K562 (cell line): ENCODE measurements at regions not wholly inside any gene's neighbourhood (a gene's known extent, or its start where the extent isn't known, plus 50 kb on each side); places are given as distances from the start of the nearest gene placed in this dataset.
A peak's percentile ranks its signal among the peaks of the same experiment; 100 is the strongest.

Experiments
- ATAC-seq: fragments of 200-7000 bp; cut with Tn5 transposase; 3 replicates; pipeline ENCODE4 v1.9.1; 2020; ENCODE audit warnings: moderate library complexity
- BruUV-seq: library from RNA; stranded (reverse); fragments of 400-500 nt; replicated peaks from 2 replicates; lab custom pipeline; 2021; lab: Mats Ljungman, UMichigan
- CTCF ChIA-PET: fragments of 300-600 bp; formaldehyde crosslinking; extraction: SDS; loops from one replicate; lab custom pipeline; 2021; ENCODE audit warnings: low intra/inter-chr PET ratio; lab: Yijun Ruan, JAX
- POLR2A ChIA-PET: fragments of 300-600, 350-650 bp; sonication (Branson Sonifier 250); formaldehyde crosslinking; extraction: SDS; loops from one replicate; lab custom pipeline; 2021; ENCODE audit warnings: antibody characterized with exemption, inconsistent platforms; lab: Yijun Ruan, JAX
- DNase-seq, 4 experiments: peaks; one replicate each; pipeline versions ENCODE4 v3.0.0 to v3.0.0-alpha.2; 2011 to 2018; ENCODE audit warnings: low spot score in 3 of 4, mixed read lengths in 3 of 4; ENCODE audit errors: extremely low read depth in 1 of 4
- FAIRE-seq: peaks from 2 replicates; lab custom pipeline; 2011; peaks lifted over from hg19 to GRCh38; lab: Jason Lieb, UNC
- H2AFZ ChIP-seq: 2 replicates; pipeline ENCODE4 v1.6.0; 2011; ENCODE audit warnings: low read depth, low read length, control low read depth, inconsistent platforms
- H3K27ac ChIP-seq: fragments of 200-600 bp; 3 replicates; pipeline ENCODE4 v1.8.0; 2011; ENCODE audit warnings: low read depth, mild to moderate bottlenecking, control low read depth, inconsistent platforms, low read length, moderate library complexity, mixed read lengths; ENCODE audit errors: extremely low read depth
- H3K27me3 ChIP-seq, 2 experiments: fragments of 300-600 bp in 1 of 2; 2 replicates in 1 of 2; 3 replicates in 1 of 2; pipeline versions ENCODE4 v1.6.0 to v1.8.0; 2011; ENCODE audit warnings: inconsistent platforms in 2 of 2, low read length in 2 of 2, mild to moderate bottlenecking in 1 of 2, mixed read lengths in 1 of 2, moderate library complexity in 1 of 2; ENCODE audit not compliant: control insufficient read depth in 2 of 2, insufficient read depth in 2 of 2
- H3K36me3 ChIP-seq: fragments of 300-600 bp; 3 replicates; pipeline ENCODE4 v1.8.0; 2011; ENCODE audit warnings: mild to moderate bottlenecking, low read length, inconsistent platforms; ENCODE audit not compliant: control insufficient read depth, insufficient read depth
- H3K4me1 ChIP-seq, 2 experiments: fragments of 200-600 bp in 1 of 2; replicated peaks in 1 of 2; 2 replicates in 1 of 2; 3 replicates in 1 of 2; pipeline versions ENCODE4 v1.5.1 to v1.8.0; 2011; ENCODE audit warnings: inconsistent platforms in 2 of 2, low read length in 2 of 2, mild to moderate bottlenecking in 1 of 2, mixed read lengths in 1 of 2, moderate library complexity in 1 of 2; ENCODE audit not compliant: control insufficient read depth in 2 of 2, insufficient read depth in 2 of 2
- H3K4me2 ChIP-seq: 2 replicates; pipeline ENCODE4 v1.6.1; 2011; ENCODE audit warnings: low read length, control low read depth, inconsistent platforms, mixed read lengths; ENCODE audit not compliant: insufficient read depth
- H3K4me3 ChIP-seq: fragments of 200-600 bp; sonication (generic), shearing (Covaris generic); 2 replicates; pipeline ENCODE4 v1.5.1; 2016; ENCODE audit warnings: control low read depth, inconsistent platforms
- H3K79me2 ChIP-seq: fragments of 200-600 bp; 3 replicates; pipeline ENCODE4 v1.8.0; 2011; ENCODE audit warnings: low read length, inconsistent platforms; ENCODE audit not compliant: control insufficient read depth, insufficient read depth
- H3K9ac ChIP-seq, 2 experiments: 2 replicates each; pipeline versions ENCODE4 v1.6.0 to v1.6.1; 2011; ENCODE audit warnings: low read depth in 2 of 2, low read length in 2 of 2, control low read depth in 1 of 2, inconsistent platforms in 1 of 2, mild to moderate bottlenecking in 1 of 2, mixed read lengths in 1 of 2; ENCODE audit not compliant: insufficient read depth in 1 of 2
- H3K9me1 ChIP-seq: one replicate; pipeline ENCODE4 v1.6.0; 2011; ENCODE audit warnings: inconsistent platforms, mild to moderate bottlenecking, low read length, moderate library complexity; ENCODE audit not compliant: control insufficient read depth, insufficient read depth
- H3K9me3 ChIP-seq: replicated peaks from 2 replicates; pipeline ENCODE4 v1.5.1; 2011; ENCODE audit warnings: low read depth, low read length, inconsistent platforms; ENCODE audit not compliant: control insufficient read depth, insufficient read depth
- H4K20me1 ChIP-seq: replicated peaks from 2 replicates; pipeline ENCODE4 v1.6.1; 2011; ENCODE audit warnings: low read length, inconsistent platforms, mixed read lengths; ENCODE audit not compliant: control insufficient read depth, insufficient read depth
- HNRNPLL ChIP-seq: fragments of 200-400 bp; formaldehyde crosslinking; IDR thresholded peaks from 2 replicates; pipeline ENCODE4 v1.6.1; 2017; ENCODE audit warnings: low read length, low read depth, mild to moderate bottlenecking; ENCODE audit not compliant: poor library complexity, severe bottlenecking
- MAZ ChIP-seq, 2 experiments: fragments of 450-650 bp in 1 of 2; sonication (generic) in 1 of 2; formaldehyde crosslinking; IDR thresholded peaks in 1 of 2; conservative IDR thresholded peaks in 1 of 2; 2 replicates each; pipeline versions ENCODE4 v1.4.0 to v1.5.0; 2020; ENCODE audit warnings: mild to moderate bottlenecking in 1 of 2, missing genetic modification reagents in 1 of 2
- MEIS2 ChIP-seq: fragments of 450-650 bp; IDR thresholded peaks from 2 replicates; pipeline ENCODE4 v1.6.1; 2014; ENCODE audit warnings: mild to moderate bottlenecking; ENCODE audit not compliant: partially characterized antibody
- MYBL2 ChIP-seq, 2 experiments: fragments of 450-650 bp in 1 of 2; sonication (generic) in 1 of 2; formaldehyde crosslinking in 1 of 2; IDR thresholded peaks; 2 replicates each; pipeline versions ENCODE4 v1.6.1 to v1.8.1; 2017 to 2022; ENCODE audit warnings: borderline replicate concordance in 1 of 2, inconsistent platforms in 1 of 2, low read depth in 1 of 2, mild to moderate bottlenecking in 1 of 2, missing genetic modification reagents in 1 of 2, moderate library complexity in 1 of 2
- RAD21 ChIP-seq, 2 experiments: fragments of 250-450 bp in 1 of 2; fragments of 450-650 bp in 1 of 2; sonication (Bioruptor Pico) in 1 of 2; formaldehyde crosslinking in 1 of 2; IDR thresholded peaks in 1 of 2; conservative IDR thresholded peaks in 1 of 2; 2 replicates each; pipeline versions ENCODE4 v1.4.0 to v1.8.0; 2020 to 2022; ENCODE audit warnings: mild to moderate bottlenecking in 2 of 2, moderate library complexity in 1 of 2
- RNF2 ChIP-seq: sonication (generic); IDR thresholded peaks from 2 replicates; pipeline ENCODE4 v1.6.1; 2016
- ZNF282 ChIP-seq: sonication (generic); formaldehyde crosslinking; IDR thresholded peaks from 2 replicates; pipeline ENCODE4 v1.8.1; 2023; ENCODE audit warnings: missing genetic modification reagents
- WGBS: fragments of 100-300 bp; shearing (Covaris generic); methylation state at CpG from one replicate; pipeline ENCODE4 v1.1.6; 2016; ENCODE audit warnings: low coverage, mixed read lengths; ENCODE audit not compliant: insufficient coverage; ENCODE audit errors: missing lambda C conversion rate; 5-methylcytosine and 5-hydroxymethylcytosine counted together
- in situ Hi-C: fragments of 300-500 bp; cut with MboI; formaldehyde crosslinking; loops from 4 replicates; pipeline ENCODE4 v1.15.0; 2018; ENCODE audit warnings: inconsistent platforms, mixed read lengths
- intact Hi-C: fragments of 100-400 bp; cut with micrococcal nuclease; formaldehyde crosslinking; loops from 2 replicates; pipeline ENCODE4 v1.14.2; 2022
- TF ChIP-seq, protein P1 (sequence below), 3 experiments: IDR thresholded peaks in 2 of 3; conservative IDR thresholded peaks in 1 of 3; 2 replicates each; pipeline ENCODE4 v1.5.1; 2011 to 2012; ENCODE audit warnings: low read length in 3 of 3, mild to moderate bottlenecking in 3 of 3, control low read depth in 2 of 3, improper control_type of control experiment in 1 of 3, inconsistent platforms in 1 of 3, low read depth in 1 of 3, mixed read lengths in 1 of 3, moderate library complexity in 1 of 3; ENCODE audit not compliant: insufficient read depth in 2 of 3
- TF ChIP-seq, protein P2 (sequence below): sonication (generic); formaldehyde crosslinking; IDR thresholded peaks from 2 replicates; pipeline ENCODE4 v1.8.1; 2023; ENCODE audit warnings: missing genetic modification reagents, mild to moderate bottlenecking, borderline replicate concordance
- TF ChIP-seq, protein P3 (sequence below): fragments of 450-650 bp; IDR thresholded peaks from 2 replicates; pipeline ENCODE4 v1.6.1; 2016; ENCODE audit warnings: mild to moderate bottlenecking

DNA sequence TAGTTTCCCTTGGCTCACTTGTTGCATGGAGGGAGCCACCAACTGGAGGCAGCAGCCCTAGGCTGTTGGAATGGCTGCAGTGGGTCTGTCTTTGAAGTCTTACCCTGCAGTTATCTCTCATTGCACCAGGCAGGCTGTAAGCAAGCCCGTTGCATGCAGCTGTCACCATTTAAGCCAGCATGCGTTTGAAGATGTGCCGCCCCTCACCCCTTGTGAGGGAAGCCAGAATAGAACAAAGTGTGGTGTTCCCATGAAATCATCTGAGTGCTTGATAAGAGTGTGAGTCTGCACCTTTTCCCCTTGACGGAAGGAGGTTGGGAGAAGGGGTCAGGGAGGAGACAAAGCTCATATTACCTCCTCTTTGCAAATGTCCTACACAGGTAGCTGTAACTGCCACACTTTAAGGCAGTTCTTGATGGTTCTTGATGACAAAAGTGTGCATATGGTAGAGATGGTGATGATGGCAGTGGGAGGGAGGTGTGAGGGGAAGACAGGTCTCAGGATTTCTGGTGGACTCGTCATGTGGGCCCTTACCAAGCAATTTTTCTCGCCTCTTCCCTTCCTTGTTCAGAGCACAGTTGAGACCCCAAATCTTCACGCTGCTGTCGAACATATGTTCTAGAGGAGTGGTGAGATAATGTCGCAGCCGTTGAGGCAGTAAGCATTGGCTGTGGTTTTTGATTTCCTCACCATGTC is 191.4 kb upstream of the LEF1 start:
- ATAC-seq = peak; percentile 87
- in situ Hi-C loops = no loop called here
- DNase-seq = peak; percentile 33 to 95 (median 65)
- Histone ChIP-seq H3K9ac (peak overlapping the region in 1 of 2 experiments; percentile 51; a peak in 3 of 4 replicates), H3K9me3 (no peaks in the 10 kb centered on the region), H2AFZ (peak overlapping the region; percentile 90), H3K4me3 (no peak overlapping the region), H3K36me3 (no peaks in the 10 kb centered on the region), H3K79me2 (no peaks in the 10 kb centered on the region), H3K27ac (peak overlapping the region; percentile 86), H3K4me2 (peak overlapping the region; percentile 76), H4K20me1 (no peaks in the 10 kb centered on the region), H3K9me1 (no peaks in the 10 kb centered on the region), H3K27me3 (no peaks in the 10 kb centered on the region), H3K4me1 (peaks cover 17 to 43% of the 10 kb centered on the region in 2 experiments)
- peak; percentile 95 for FAIRE-seq
- under 1% methylated on average over 10 of the region's 10 CpGs for WGBS
- ChIA-PET POLR2A (interaction anchor here (0.6 to 2.2 kb wide), 7 partner anchors 9 to 260 kb away, joined by 3 to 10 read pairs (median 4); no protein-coding TSS in a partner anchor), CTCF (no interaction called here)
- intact Hi-C loops = loop anchor here (5.0 kb wide), 1 partner anchor 193 kb away; the partner anchor contains the start of gene LEF1
- BruUV-seq = no TSS peak
- TF ChIP-seq MEIS2 (peak; percentile 53), ZNF282 (CRISPR knock-in tag) (no peak), MYBL2 (IDR thresholded peaks at IDR 0.05; ENCODE audit: low read depth) (no peak), MYBL2 (CRISPR knock-in tag; IDR thresholded peaks at IDR 0.05; ENCODE audit: borderline replicate concordance) (no peak), RNF2 (peak; percentile 82; the same call in 1 of the 2 replicates), HNRNPLL (peak; percentile 24), MAZ (CRISPR knock-in tag; conservative IDR thresholded peaks at IDR 0.05 in 1 of 2, IDR thresholded peaks at IDR 0.05 in 1 of 2) (peak in 1 of 2 experiments; percentile 51; a peak in 1 of 4 replicates), RAD21 (CRISPR knock-in tag; conservative IDR thresholded peaks at IDR 0.05 in 1 of 2, IDR thresholded peaks at IDR 0.05 in 1 of 2) (peak in 1 of 2 experiments; percentile 15; a peak in 1 of 4 replicates)
- TF ChIP-seq, protein P1, sequence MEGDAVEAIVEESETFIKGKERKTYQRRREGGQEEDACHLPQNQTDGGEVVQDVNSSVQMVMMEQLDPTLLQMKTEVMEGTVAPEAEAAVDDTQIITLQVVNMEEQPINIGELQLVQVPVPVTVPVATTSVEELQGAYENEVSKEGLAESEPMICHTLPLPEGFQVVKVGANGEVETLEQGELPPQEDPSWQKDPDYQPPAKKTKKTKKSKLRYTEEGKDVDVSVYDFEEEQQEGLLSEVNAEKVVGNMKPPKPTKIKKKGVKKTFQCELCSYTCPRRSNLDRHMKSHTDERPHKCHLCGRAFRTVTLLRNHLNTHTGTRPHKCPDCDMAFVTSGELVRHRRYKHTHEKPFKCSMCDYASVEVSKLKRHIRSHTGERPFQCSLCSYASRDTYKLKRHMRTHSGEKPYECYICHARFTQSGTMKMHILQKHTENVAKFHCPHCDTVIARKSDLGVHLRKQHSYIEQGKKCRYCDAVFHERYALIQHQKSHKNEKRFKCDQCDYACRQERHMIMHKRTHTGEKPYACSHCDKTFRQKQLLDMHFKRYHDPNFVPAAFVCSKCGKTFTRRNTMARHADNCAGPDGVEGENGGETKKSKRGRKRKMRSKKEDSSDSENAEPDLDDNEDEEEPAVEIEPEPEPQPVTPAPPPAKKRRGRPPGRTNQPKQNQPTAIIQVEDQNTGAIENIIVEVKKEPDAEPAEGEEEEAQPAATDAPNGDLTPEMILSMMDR (IDR thresholded peaks at IDR 0.05 in 2 of 3, conservative IDR thresholded peaks at IDR 0.05 in 1 of 3; ENCODE audit: insufficient read depth in 2 of 3, low read depth in 1 of 3, low read length in 3 of 3) = peak in 2 of 3 experiments; percentile 14 to 16; a peak in 1 of 6 replicates
- TF ChIP-seq, protein P2, sequence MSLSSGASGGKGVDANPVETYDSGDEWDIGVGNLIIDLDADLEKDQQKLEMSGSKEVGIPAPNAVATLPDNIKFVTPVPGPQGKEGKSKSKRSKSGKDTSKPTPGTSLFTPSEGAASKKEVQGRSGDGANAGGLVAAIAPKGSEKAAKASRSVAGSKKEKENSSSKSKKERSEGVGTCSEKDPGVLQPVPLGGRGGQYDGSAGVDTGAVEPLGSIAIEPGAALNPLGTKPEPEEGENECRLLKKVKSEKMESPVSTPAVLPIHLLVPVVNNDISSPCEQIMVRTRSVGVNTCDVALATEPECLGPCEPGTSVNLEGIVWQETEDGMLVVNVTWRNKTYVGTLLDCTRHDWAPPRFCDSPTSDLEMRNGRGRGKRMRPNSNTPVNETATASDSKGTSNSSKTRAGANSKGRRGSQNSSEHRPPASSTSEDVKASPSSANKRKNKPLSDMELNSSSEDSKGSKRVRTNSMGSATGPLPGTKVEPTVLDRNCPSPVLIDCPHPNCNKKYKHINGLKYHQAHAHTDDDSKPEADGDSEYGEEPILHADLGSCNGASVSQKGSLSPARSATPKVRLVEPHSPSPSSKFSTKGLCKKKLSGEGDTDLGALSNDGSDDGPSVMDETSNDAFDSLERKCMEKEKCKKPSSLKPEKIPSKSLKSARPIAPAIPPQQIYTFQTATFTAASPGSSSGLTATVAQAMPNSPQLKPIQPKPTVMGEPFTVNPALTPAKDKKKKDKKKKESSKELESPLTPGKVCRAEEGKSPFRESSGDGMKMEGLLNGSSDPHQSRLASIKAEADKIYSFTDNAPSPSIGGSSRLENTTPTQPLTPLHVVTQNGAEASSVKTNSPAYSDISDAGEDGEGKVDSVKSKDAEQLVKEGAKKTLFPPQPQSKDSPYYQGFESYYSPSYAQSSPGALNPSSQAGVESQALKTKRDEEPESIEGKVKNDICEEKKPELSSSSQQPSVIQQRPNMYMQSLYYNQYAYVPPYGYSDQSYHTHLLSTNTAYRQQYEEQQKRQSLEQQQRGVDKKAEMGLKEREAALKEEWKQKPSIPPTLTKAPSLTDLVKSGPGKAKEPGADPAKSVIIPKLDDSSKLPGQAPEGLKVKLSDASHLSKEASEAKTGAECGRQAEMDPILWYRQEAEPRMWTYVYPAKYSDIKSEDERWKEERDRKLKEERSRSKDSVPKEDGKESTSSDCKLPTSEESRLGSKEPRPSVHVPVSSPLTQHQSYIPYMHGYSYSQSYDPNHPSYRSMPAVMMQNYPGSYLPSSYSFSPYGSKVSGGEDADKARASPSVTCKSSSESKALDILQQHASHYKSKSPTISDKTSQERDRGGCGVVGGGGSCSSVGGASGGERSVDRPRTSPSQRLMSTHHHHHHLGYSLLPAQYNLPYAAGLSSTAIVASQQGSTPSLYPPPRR (CRISPR knock-in tag) = 0 out of 2 replicates have a peak, but pooled peaks have one; percentile 70
- TF ChIP-seq, protein P3, sequence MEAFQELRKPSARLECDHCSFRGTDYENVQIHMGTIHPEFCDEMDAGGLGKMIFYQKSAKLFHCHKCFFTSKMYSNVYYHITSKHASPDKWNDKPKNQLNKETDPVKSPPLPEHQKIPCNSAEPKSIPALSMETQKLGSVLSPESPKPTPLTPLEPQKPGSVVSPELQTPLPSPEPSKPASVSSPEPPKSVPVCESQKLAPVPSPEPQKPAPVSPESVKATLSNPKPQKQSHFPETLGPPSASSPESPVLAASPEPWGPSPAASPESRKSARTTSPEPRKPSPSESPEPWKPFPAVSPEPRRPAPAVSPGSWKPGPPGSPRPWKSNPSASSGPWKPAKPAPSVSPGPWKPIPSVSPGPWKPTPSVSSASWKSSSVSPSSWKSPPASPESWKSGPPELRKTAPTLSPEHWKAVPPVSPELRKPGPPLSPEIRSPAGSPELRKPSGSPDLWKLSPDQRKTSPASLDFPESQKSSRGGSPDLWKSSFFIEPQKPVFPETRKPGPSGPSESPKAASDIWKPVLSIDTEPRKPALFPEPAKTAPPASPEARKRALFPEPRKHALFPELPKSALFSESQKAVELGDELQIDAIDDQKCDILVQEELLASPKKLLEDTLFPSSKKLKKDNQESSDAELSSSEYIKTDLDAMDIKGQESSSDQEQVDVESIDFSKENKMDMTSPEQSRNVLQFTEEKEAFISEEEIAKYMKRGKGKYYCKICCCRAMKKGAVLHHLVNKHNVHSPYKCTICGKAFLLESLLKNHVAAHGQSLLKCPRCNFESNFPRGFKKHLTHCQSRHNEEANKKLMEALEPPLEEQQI = peak; percentile 26; the same call in 1 of the 2 replicates
